Ovary (tissue), 7 donors: ENCODE measurements at regions not wholly inside any gene's neighbourhood (a gene's known extent, or its start where the extent isn't known, plus 50 kb on each side); places are given as distances from the start of the nearest gene placed in this dataset.

Experiments used
- DNase-seq, 5 donors: peaks; one replicate each; pipeline ENCODE4 v3.0.0-alpha.2; 2019 to 2020
- H3K27ac ChIP-seq, 2 donors: fragments of 200-600 bp; one replicate each; pipeline versions ENCODE4 v1.5.1 to v1.8.0; 2019 to 2022
- H3K27me3 ChIP-seq: fragments of 200-600 bp; one replicate; pipeline ENCODE4 v1.8.0; 2022
- H3K36me3 ChIP-seq: fragments of 200-600 bp; sonication (generic); one replicate; pipeline ENCODE4 v1.5.1; 2019
- H3K4me1 ChIP-seq: one replicate; pipeline ENCODE4 v1.8.1; 2013; ENCODE audit warnings: mild to moderate bottlenecking, moderate library complexity; ENCODE audit not compliant: insufficient read depth
- H3K4me3 ChIP-seq: fragments of 200-600 bp; sonication (generic); one replicate; pipeline ENCODE4 v1.5.1; 2017
- H3K9me3 ChIP-seq, 2 donors: fragments of 200-600 bp in 1 of 2; sonication (generic) in 1 of 2; one replicate each; pipeline versions ENCODE4 v1.5.1 to v1.8.1; 2013 to 2019; ENCODE audit warnings: mild to moderate bottlenecking in 1 of 2, moderate library complexity in 1 of 2
- EP300 ChIP-seq: sonication (generic); formaldehyde crosslinking; IDR thresholded peaks from one replicate; pipeline ENCODE4 v1.6.1; 2017; ENCODE audit warnings: antibody characterized with exemption
- POLR2A ChIP-seq: fragments of 450-650 bp; IDR thresholded peaks from one replicate; pipeline ENCODE4 v1.6.1; 2017; ENCODE audit warnings: antibody characterized with exemption, mild to moderate bottlenecking, moderate library complexity
- WGBS, 3 donors: extraction: QIAGEN DNeasy Blood & Tissue Kit in 1 of 3; methylation state at CpG; one replicate each; pipeline versions ENCODE4 v1.1.5 to v1.1.7; 2013 to 2017; 5-methylcytosine and 5-hydroxymethylcytosine counted together
- intact Hi-C, 4 donors: fragments of 100-400 bp; cut with DNase I; formaldehyde crosslinking; loops; one replicate each; pipeline versions ENCODE4 v1.11.0 to v1.15.1; 2022 to 2023
- TF ChIP-seq, protein P1 (sequence below), 3 donors: fragments of 450-650 bp in 2 of 3; fragments of 200-600 bp in 1 of 3; IDR thresholded peaks; one replicate each; pipeline versions ENCODE4 v1.5.1 to v1.8.0; 2016 to 2022; ENCODE audit warnings: antibody characterized with exemption in 3 of 3, mild to moderate bottlenecking in 1 of 3
- donor health status: DM: no; HTN: no; CAD: no; lungs with moderate emphysema.
- donor health status: DM: no; HTN: no; CAD: no.
- donor health status: Bipolar disorder and iron deficiency.
- donor health status: DM: no; HTN: no; CAD: no.
- donor health status: DM: yes; HTN: yes; CAD: no.

DNA sequence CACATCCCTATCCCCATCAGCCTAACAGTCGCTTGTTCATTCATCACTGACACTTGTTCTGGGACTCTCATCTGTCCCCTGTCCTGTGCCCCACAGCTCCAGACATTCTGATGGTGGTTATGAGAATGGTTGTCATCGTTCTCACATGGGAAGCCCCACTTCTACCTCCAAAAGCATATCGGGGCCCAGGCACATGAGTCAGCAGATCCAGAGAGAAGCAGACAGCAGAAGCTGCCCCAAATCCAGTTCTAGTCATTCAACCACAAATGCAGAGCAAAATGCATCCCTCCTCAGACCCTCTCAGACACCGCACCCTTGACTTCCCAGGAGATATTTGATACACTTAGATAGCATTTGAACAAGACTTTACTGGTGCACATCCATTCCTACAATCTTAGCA, 106.0 kb downstream of the FOXF2 start:
- TF ChIP-seq, protein P1, sequence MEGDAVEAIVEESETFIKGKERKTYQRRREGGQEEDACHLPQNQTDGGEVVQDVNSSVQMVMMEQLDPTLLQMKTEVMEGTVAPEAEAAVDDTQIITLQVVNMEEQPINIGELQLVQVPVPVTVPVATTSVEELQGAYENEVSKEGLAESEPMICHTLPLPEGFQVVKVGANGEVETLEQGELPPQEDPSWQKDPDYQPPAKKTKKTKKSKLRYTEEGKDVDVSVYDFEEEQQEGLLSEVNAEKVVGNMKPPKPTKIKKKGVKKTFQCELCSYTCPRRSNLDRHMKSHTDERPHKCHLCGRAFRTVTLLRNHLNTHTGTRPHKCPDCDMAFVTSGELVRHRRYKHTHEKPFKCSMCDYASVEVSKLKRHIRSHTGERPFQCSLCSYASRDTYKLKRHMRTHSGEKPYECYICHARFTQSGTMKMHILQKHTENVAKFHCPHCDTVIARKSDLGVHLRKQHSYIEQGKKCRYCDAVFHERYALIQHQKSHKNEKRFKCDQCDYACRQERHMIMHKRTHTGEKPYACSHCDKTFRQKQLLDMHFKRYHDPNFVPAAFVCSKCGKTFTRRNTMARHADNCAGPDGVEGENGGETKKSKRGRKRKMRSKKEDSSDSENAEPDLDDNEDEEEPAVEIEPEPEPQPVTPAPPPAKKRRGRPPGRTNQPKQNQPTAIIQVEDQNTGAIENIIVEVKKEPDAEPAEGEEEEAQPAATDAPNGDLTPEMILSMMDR (IDR thresholded peaks at IDR 0.05): no peak
- no peak for TF ChIP-seq POLR2A
- TF ChIP-seq EP300: no peak
- no peaks in the 10 kb centered on the region for H3K9me3 ChIP-seq
- 89 to 96% (median 90%) methylated on average over 4 of the region's 4 CpGs for WGBS, 3 donors
- H3K36me3 ChIP-seq: no peaks in the 10 kb centered on the region
- no peak for DNase-seq
- peaks cover 10% of the 10 kb centered on the region for H3K4me1 ChIP-seq
- intact Hi-C loops: no loop called here
- no peak overlapping the region for H3K4me3 ChIP-seq
- no peaks in the 10 kb centered on the region for H3K27me3 ChIP-seq
- no peak overlapping the region for H3K27ac ChIP-seq

DNA sequence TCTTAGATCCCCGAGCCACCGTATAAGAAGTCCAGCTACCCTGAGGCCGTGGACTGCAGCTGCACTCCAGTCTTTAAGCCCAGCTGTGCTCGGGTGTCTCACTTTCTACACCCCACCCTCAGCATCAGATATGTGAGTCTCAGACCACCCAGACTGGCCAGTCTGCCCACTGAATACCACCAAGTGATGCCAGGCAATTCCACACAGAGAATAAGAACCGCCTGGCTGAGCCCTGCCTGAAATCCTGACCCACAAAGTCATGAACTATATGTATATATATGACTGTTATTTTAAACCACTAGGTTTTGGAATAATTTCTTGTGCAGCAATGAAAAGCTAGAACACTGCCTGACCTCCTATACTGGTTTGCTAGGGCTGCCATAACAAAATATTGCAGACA, 106.7 kb downstream of the FOXF2 start:
- Histone ChIP-seq H3K9me3 (no peaks in the 10 kb centered on the region), H3K27me3 (no peaks in the 10 kb centered on the region), H3K4me1 (peaks cover 10% of the 10 kb centered on the region), H3K36me3 (no peaks in the 10 kb centered on the region), H3K4me3 (no peak overlapping the region), H3K27ac (no peak overlapping the region)
- intact Hi-C loops: no loop called here
- TF ChIP-seq EP300 (no peak), POLR2A (no peak)
- TF ChIP-seq, protein P1 (IDR thresholded peaks at IDR 0.05): no peak
- WGBS, 3 donors: 95 to 99% (median 95%) methylated on average over 5 of the region's 5 CpGs
- DNase-seq: no peak

DNA sequence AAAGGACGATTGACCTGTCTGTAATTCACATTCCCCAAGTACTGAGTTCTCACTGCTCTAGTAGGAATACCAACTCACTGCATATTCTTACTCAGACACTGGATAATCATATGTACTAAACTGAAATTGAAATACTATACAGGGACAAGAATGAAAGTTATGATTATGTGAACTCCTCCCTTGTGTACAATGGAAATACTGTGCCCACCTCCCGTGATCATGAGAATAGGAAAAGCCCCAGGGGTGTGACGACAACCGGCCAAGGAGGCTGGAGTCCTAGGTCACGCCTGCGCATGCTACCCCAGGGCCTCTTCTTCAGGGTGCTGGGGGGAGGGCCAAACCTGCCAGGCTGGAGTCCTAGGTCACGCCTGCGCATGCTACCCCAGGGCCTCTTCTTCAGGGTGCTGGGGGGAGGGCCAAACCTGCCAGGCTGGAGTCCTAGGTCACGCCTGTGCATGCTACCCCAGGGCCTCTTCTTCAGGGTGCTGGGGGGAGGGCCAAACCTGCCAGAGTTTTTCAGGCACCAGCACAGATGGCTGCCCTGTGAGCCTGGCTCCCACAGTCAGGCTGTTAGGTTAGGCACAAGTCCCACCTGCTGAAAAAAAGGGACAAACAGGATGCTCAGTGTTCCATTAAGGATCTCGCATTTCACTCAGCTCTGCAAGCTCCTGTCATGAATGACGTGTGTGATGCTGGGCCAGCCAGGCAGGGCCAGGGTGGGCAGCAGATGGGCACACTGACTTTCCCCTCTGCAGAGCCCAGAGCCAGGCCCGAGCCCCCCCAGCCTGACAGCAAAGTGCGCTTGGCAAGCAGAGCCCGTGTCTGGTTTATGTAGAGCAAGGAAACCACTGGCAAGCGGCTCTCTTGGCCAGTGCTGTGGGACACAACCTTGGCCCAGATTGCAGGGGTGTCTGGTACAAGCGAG, 107.7 kb downstream of the FOXF2 start:
- Histone ChIP-seq H3K4me3 (no peak overlapping the region), H3K9me3 (no peaks in the 10 kb centered on the region), H3K4me1 (peaks cover 10% of the 10 kb centered on the region), H3K27me3 (no peaks in the 10 kb centered on the region), H3K36me3 (no peaks in the 10 kb centered on the region), H3K27ac (peak overlapping the region in 1 of 2 donors; percentile 5)
- peak; percentile 71 to 91 (median 81) for DNase-seq
- TF ChIP-seq POLR2A: no peak
- TF ChIP-seq, protein P1 (IDR thresholded peaks at IDR 0.05): no peak
- intact Hi-C loops: no loop called here
- WGBS, 3 donors: 50 to 59% (median 53%) methylated on average over 15 to 16 of the region's 16 CpGs

DNA sequence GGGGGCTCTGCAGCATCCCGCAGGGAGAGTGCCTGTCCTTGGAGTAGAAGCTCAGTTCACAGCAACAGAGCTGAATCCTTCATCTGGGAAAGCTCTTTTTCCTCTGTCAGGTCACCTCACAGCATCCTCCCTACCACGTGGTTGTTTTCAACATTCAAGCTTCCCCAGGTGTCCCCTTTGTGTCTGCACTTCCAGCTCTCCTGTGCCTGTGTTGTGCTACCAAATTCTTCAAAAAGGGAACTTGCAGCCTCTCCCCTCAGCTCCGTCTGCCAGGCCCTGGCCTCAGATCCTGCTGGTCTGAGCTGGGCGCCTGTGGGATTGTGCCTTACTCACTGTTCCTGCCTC, 108.4 kb downstream of the FOXF2 start:
- Histone ChIP-seq H3K4me1 (peaks cover 10% of the 10 kb centered on the region), H3K27ac (peak overlapping the region in 1 of 2 donors; percentile 46), H3K36me3 (no peaks in the 10 kb centered on the region), H3K9me3 (no peaks in the 10 kb centered on the region), H3K4me3 (no peak overlapping the region), H3K27me3 (no peaks in the 10 kb centered on the region)
- DNase-seq: peak in 1 of 5 donors; percentile 25
- intact Hi-C loops: no loop called here
- WGBS, 3 donors: 15 to 20% (median 18%) methylated on average over 4 of the region's 4 CpGs
- TF ChIP-seq, protein P1 (IDR thresholded peaks at IDR 0.05): no peak
- TF ChIP-seq POLR2A (no peak), EP300 (no peak)
